Mucosa of stomach (tissue), 1 donor: ENCODE measurements at regions not wholly inside any gene's neighbourhood (a gene's known extent, or its start where the extent isn't known, plus 50 kb on each side); places are given as distances from the start of the nearest gene placed in this dataset.
"Not testable (repeated sequence)": the region's sequence is repeated elsewhere in the genome, so short reads cannot be mapped to it uniquely, and the experiment has no call there.

Experiments
- H3K27me3 ChIP-seq: one replicate; pipeline ENCODE4 v1.7.0; 2013; ENCODE audit warnings: mild to moderate bottlenecking, low read length; ENCODE audit not compliant: control insufficient read depth, insufficient read depth
- H3K36me3 ChIP-seq: one replicate; pipeline ENCODE4 v1.7.0; 2013; ENCODE audit warnings: low read length; ENCODE audit not compliant: control insufficient read depth, insufficient read depth
- H3K4me1 ChIP-seq: one replicate; pipeline ENCODE4 v1.7.0; 2013; ENCODE audit warnings: mild to moderate bottlenecking, low read length; ENCODE audit not compliant: control insufficient read depth, insufficient read depth
- H3K4me3 ChIP-seq: one replicate; pipeline ENCODE4 v1.7.0; 2013; ENCODE audit warnings: low read length
- H3K9ac ChIP-seq: one replicate; pipeline ENCODE4 v1.7.0; 2013; ENCODE audit warnings: mild to moderate bottlenecking, low read length, moderate library complexity
- H3K9me3 ChIP-seq: one replicate; pipeline ENCODE4 v1.7.0; 2013; ENCODE audit warnings: mild to moderate bottlenecking, low read length, moderate library complexity; ENCODE audit not compliant: control insufficient read depth
- donor health status: Pancreatic carcinoma.

- no peak overlapping the region for H3K4me3 ChIP-seq
- H3K36me3 ChIP-seq: no peaks in the 10 kb centered on the region
- H3K27me3 ChIP-seq: no peaks in the 10 kb centered on the region
- H3K4me1 ChIP-seq: no peaks in the 10 kb centered on the region
- H3K9ac ChIP-seq: no peak overlapping the region
- no peaks in the 10 kb centered on the region for H3K9me3 ChIP-seq
Observed at GRCh38 chr4:189656641-189657040, 284.0 kb upstream of the FRG1 start.

DNA sequence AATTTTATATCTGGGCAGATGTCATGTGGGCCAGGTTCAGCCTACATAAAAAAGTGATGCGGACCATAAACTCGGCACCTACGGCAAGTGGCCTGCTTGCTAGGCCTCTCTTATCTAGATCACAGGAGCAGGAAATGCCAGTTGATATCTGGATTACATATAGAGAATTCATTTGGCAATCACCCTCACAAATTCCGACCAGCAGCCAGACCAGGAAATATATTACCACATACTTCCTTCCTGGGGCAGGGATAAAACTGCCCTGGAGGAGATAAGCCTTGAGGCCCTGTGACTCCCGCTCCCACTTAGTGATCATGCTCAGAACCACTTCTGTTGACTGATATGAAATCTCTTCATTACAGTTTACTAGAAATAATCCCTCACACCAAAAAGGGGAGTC, 282.4 kb upstream of the FRG1 start:
- H3K36me3 ChIP-seq, H3K27me3 ChIP-seq, H3K9me3 ChIP-seq, H3K4me3 ChIP-seq, H3K9ac ChIP-seq, H3K4me1 ChIP-seq: not testable (repeated sequence)

DNA sequence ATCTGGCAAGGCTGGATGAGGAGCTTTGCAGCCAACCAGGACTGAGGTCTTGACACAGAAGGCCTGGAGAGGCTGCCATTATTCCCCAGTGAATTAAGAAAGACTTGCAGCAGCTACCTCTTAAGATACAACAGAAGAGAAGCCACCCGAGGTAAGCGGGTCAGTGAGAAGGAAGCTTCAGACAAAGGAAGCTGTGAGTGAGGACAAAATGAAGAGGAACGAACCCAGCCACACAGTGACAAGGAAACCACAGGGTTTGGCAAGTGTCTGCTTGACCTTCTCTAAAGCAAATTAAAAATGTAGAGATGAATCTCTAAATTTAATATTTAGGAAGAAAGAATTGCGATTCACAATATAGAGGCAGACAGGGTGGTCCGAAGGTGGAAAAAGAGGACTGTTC, 281.8 kb upstream of the FRG1 start:
- H3K4me3 ChIP-seq: not testable (repeated sequence)

DNA sequence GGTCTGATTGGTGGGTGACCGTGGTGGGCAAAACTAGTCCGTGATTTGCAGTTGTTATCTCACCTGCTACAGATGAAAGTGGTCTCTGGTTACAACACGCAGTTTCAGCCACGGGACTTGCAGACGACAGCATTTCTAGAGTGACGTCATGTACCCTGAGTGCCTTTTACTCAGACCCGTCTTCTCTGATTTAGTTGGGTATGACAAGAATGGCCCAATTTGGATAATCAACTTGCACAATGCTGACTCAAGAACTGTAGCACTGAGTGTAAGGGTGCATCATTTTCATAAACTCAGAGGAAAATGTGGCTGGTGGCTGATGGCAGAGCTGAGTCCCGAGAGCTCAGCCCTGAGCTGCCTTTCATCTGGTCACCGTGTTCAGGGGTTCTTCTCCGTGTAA, 281.4 kb upstream of the FRG1 start:
- Histone ChIP-seq H3K27me3 (no peaks in the 10 kb centered on the region), H3K4me3 (no peak overlapping the region), H3K9ac (no peak overlapping the region), H3K36me3 (no peaks in the 10 kb centered on the region), H3K4me1 (no peaks in the 10 kb centered on the region), H3K9me3 (no peaks in the 10 kb centered on the region)

More for the DNA sequence above, 281.8 kb upstream of the FRG1 start:
- H3K9ac ChIP-seq, H3K4me1 ChIP-seq, H3K27me3 ChIP-seq, H3K9me3 ChIP-seq, H3K36me3 ChIP-seq: not testable (repeated sequence)

DNA sequence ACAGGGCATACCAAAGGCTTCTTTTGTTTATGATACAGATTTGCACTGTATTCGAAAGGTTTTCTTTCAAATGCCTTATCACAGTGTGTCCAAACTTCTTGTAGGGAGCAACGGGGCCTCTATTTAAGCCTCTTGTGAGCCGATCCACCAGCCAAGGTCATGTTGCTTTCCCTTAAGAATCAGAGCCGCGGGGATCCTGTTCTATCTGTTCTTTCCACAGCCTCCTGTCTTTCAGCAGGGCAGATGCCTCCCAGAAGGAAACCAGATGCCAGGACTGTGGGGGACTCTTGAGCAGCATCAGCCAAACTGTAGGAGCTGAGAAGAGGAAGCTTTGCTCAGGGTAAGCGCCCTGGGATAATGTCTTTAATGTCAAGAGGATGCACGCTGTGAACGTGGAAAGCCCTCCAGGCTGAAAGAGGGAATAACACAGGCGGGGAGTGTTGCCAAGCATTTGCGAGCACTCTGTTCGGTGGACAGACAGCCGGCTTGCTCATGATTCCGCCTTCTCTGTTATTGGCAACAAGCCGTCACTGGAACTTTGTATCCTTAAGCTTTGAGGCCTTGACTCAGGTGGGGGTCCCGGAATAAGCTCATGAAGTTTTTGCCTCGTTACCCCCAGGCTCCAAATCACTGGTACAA, 279.8 kb upstream of the FRG1 start:
- H3K9me3 ChIP-seq: no peaks in the 10 kb centered on the region
- H3K4me3 ChIP-seq: no peak overlapping the region
- H3K9ac ChIP-seq: no peak overlapping the region
- no peaks in the 10 kb centered on the region for H3K36me3 ChIP-seq
- no peaks in the 10 kb centered on the region for H3K27me3 ChIP-seq
- H3K4me1 ChIP-seq: no peaks in the 10 kb centered on the region

DNA sequence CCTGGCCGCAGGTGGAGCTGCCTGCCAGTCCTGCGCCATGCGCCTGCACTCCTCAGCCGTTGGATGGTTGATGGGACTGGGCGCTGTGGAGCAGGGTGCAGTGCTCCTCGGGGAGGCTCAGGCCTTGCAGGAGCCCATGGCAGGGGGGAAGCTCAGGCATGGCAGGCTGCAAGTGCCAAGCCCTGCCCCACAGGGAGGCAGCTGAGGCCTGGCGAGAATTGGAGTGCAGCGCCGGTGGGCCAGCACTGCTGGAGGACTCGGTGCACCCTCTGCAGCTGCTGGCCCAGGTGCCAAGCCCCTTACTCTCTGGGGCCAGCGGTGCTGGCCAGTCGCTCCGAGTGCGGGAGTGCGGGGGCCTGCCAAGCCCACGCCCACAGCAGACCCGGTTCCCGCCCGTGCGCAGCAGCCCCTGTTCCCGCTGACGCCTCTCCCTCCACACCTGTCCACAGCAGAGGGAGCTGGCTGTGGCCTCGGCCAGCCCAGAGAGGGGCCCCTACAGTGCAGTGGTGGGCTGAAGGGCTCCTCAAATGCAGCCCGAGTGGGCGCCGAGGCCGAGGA, 275.9 kb upstream of the FRG1 start:
- Histone ChIP-seq H3K4me1 (no peaks in the 10 kb centered on the region), H3K9me3 (no peaks in the 10 kb centered on the region), H3K27me3 (no peaks in the 10 kb centered on the region), H3K36me3 (no peaks in the 10 kb centered on the region), H3K4me3 (no peak overlapping the region), H3K9ac (no peak overlapping the region)

DNA sequence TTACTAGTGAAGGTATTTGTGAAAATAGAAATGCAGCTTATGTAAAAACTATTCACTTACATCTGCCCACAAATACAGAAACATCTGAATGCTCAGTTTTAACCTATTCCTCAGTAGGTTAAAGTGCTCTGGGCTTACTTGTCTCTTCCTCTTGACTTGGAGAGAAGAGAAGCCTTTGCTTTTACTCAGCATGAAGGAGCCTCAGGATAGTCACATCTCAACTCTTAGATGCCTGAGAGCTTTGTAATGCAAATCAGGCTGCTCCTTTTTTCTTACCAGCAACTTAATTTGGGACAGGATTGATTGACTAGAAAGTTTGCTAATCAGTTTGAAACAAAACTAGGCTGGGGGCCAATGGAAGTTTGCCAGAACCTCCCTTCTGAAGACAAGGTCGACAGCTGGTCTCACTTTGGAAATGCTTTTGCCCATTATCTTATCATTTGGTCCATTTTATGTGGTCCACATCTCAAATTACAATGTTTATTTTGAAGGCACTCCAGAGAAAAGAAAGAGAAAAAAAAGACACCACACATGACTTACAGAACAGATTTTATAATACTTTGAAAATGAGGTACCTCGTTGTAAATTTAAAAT, 274.9 kb upstream of the FRG1 start:
- not testable (repeated sequence) for H3K9me3 ChIP-seq, H3K4me1 ChIP-seq, H3K4me3 ChIP-seq, H3K36me3 ChIP-seq, H3K27me3 ChIP-seq, H3K9ac ChIP-seq

- not testable (repeated sequence) for H3K27me3 ChIP-seq, H3K4me3 ChIP-seq, H3K4me1 ChIP-seq, H3K9ac ChIP-seq, H3K36me3 ChIP-seq, H3K9me3 ChIP-seq
Observed at GRCh38 chr4:189667386-189667785, 273.3 kb upstream of the FRG1 start.

GRCh38 chr4:189697675-189698245, 242.9 kb upstream of the FRG1 start:
- H3K4me3 ChIP-seq, H3K9me3 ChIP-seq, H3K9ac ChIP-seq, H3K36me3 ChIP-seq, H3K4me1 ChIP-seq, H3K27me3 ChIP-seq: not testable (repeated sequence)

DNA sequence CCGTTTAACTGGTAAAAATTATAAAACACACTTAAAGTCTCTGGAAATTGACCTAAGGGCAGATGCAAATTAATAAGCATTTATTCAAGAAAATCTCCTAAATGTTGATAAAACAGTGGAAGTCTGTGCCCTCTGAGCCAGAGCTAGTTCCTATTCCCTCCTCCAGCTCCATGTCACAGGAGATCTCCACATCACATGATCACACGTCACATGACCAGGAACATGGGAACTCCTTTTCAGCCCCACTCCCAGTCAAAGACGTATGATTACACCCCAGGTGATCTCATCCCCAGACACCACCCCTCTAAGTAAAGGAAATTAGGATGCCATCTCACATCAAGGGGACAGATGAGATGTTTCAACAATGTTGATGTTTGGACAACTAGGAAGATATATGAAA, 237.7 kb upstream of the FRG1 start:
- H3K9ac ChIP-seq, H3K36me3 ChIP-seq, H3K27me3 ChIP-seq, H3K4me3 ChIP-seq, H3K9me3 ChIP-seq, H3K4me1 ChIP-seq: not testable (repeated sequence)

DNA sequence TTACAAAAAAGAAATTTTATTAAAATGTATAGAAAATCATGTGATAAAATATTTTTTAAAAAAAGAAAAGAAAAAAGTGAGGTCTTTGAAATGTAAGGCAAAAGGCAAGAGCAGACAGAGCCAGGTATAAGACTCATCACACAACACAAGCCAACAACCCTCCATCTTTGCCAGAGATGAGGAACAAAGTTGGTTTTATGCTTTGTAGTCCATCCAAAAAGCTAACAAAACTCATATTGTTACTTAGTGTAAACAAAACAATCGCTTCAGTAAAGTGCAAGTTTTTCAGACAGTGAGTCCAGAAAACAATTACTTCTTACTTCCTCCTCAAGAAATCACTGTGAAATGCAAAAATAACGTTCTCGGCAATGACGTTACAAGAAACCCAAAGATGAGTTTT, 233.9 kb upstream of the FRG1 start:
- not testable (repeated sequence) for H3K9ac ChIP-seq, H3K9me3 ChIP-seq, H3K4me3 ChIP-seq, H3K4me1 ChIP-seq, H3K36me3 ChIP-seq, H3K27me3 ChIP-seq

- not testable (repeated sequence) for H3K4me1 ChIP-seq, H3K9me3 ChIP-seq, H3K4me3 ChIP-seq, H3K9ac ChIP-seq, H3K36me3 ChIP-seq, H3K27me3 ChIP-seq
Observed at GRCh38 chr4:189707227-189707626, 233.4 kb upstream of the FRG1 start.
